GM13977 (cell line): ENCODE measurements at regions not wholly inside any gene's neighbourhood (a gene's known extent, or its start where the extent isn't known, plus 50 kb on each side); places are given as distances from the start of the nearest gene placed in this dataset.

ENCODE experiments used
- DNase-seq: peaks from one replicate; pipeline ENCODE4 v3.0.0; 2012; ENCODE audit warnings: low spot score
- in situ Hi-C: fragments of 300-500 bp; cut with MboI; formaldehyde crosslinking; loops from one replicate; pipeline ENCODE4 v1.12.0; 2022; ENCODE audit warnings: low sequenced_read_pairs, low pct_unique_long_range_greater_than_20kb, mixed read lengths, inconsistent platforms; ENCODE audit not compliant: unreplicated experiment
- TF ChIP-seq, protein P1 (sequence below): IDR thresholded peaks from 2 replicates; pipeline ENCODE4 v1.5.1; 2012; ENCODE audit warnings: mild to moderate bottlenecking, control low read depth; ENCODE audit not compliant: insufficient read depth; ENCODE audit errors: extremely low read depth, missing control alignments

- TF ChIP-seq, protein P1, sequence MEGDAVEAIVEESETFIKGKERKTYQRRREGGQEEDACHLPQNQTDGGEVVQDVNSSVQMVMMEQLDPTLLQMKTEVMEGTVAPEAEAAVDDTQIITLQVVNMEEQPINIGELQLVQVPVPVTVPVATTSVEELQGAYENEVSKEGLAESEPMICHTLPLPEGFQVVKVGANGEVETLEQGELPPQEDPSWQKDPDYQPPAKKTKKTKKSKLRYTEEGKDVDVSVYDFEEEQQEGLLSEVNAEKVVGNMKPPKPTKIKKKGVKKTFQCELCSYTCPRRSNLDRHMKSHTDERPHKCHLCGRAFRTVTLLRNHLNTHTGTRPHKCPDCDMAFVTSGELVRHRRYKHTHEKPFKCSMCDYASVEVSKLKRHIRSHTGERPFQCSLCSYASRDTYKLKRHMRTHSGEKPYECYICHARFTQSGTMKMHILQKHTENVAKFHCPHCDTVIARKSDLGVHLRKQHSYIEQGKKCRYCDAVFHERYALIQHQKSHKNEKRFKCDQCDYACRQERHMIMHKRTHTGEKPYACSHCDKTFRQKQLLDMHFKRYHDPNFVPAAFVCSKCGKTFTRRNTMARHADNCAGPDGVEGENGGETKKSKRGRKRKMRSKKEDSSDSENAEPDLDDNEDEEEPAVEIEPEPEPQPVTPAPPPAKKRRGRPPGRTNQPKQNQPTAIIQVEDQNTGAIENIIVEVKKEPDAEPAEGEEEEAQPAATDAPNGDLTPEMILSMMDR: no peak
- in situ Hi-C loops: no loop called here
- no peak for DNase-seq
Observed at GRCh38 chr18:34631093-34631966, 78.8 kb upstream of the DTNA start.

DNA sequence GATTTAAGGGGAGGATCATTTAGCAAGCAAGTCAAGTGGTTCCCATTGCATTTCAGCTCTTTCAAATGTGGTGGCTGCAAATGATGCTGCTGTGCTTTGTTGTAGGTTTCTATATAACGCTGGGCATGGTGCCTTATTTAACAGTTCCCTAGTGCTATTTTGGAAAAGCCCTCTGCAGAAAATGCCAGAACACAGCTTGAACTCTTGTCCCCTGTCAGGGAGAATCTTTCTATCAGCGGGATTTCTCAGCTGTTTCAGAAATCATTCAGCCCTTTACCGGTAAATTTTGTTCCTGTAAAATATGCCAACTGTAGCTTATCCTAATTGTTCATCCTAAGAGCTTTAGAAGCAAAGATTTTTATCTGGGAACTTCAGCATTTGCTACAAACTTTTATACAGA, 77.8 kb upstream of the DTNA start:
- no peak for DNase-seq
- in situ Hi-C loops: no loop called here
- TF ChIP-seq, protein P1: no peak

GRCh38 chr18:34633368-34633767, 76.7 kb upstream of the DTNA start:
- no peak for DNase-seq
- in situ Hi-C loops: no loop called here
- TF ChIP-seq, protein P1: no peak

- no peak for DNase-seq
- in situ Hi-C loops: no loop called here
- TF ChIP-seq, protein P1: no peak
Observed at GRCh38 chr18:34637094-34637801, 72.8 kb upstream of the DTNA start.

- DNase-seq: no peak
- in situ Hi-C loops: no loop called here
- TF ChIP-seq, protein P1: no peak
Observed at GRCh38 chr18:34639687-34640086, 70.4 kb upstream of the DTNA start.

- DNase-seq: no peak
- in situ Hi-C loops: no loop called here
- TF ChIP-seq, protein P1: no peak
Observed at GRCh38 chr18:34640276-34640675, 69.8 kb upstream of the DTNA start.
